B cell (primary cell): ENCODE measurements at regions not wholly inside any gene's neighbourhood (a gene's known extent, or its start where the extent isn't known, plus 50 kb on each side); places are given as distances from the start of the nearest gene placed in this dataset.

Experiments used
- ATAC-seq: fragments of 200-7000 bp; cut with Tn5 transposase; one replicate; pipeline ENCODE4 v1.10.0; 2021; ENCODE audit warnings: low read depth, mild to moderate bottlenecking, moderate number of reproducible peaks, moderate library complexity
- CTCF ChIA-PET: fragments of 350-600 bp; sonication (Branson Sonifier 250); formaldehyde crosslinking; loops from one replicate; lab custom pipeline; 2021; ENCODE audit warnings: antibody characterized with exemption, inconsistent platforms; lab: Charles Lee
- POLR2A ChIA-PET: fragments of 350-600 bp; sonication (Branson Sonifier 250); formaldehyde crosslinking; loops from one replicate; lab custom pipeline; 2021; ENCODE audit warnings: antibody characterized with exemption; lab: Charles Lee
- DNase-seq: peaks from one replicate; pipeline ENCODE4 v3.0.0; 2013
- H2AFZ ChIP-seq: 2 replicates; pipeline ENCODE4 v1.6.1; 2012; ENCODE audit warnings: mild to moderate bottlenecking, low read depth, low read length; ENCODE audit not compliant: insufficient read depth, poor library complexity, severe bottlenecking
- H3K27ac ChIP-seq, 2 donors: 1 replicate in 1 of 2; 2 replicates in 1 of 2; pipeline ENCODE4 v1.5.1; 2012 to 2013; ENCODE audit warnings: low read length in 2 of 2, mild to moderate bottlenecking in 2 of 2, moderate library complexity in 1 of 2
- H3K27me3 ChIP-seq, 4 experiments: fragments of 200-600 bp in 1 of 4; sonication (generic) in 1 of 4; replicated peaks in 1 of 4; 1 replicate in 2 of 4; 2 replicates in 2 of 4; pipeline versions ENCODE4 v1.6.1 to v1.7.0; 2013 to 2016; ENCODE audit warnings: low read length in 3 of 4, mild to moderate bottlenecking in 2 of 4, mixed read lengths in 1 of 4, moderate library complexity in 1 of 4; ENCODE audit not compliant: insufficient read depth in 4 of 4, control insufficient read depth in 3 of 4; ENCODE audit errors: control extremely low read depth in 1 of 4
- H3K36me3 ChIP-seq, 2 experiments: replicated peaks in 1 of 2; 1 replicate in 1 of 2; 2 replicates in 1 of 2; pipeline versions ENCODE4 v1.6.1 to v1.7.1; 2013; ENCODE audit warnings: low read length in 1 of 2; ENCODE audit not compliant: insufficient read depth in 2 of 2, control insufficient read depth in 1 of 2; ENCODE audit errors: control extremely low read depth in 1 of 2, extremely low read depth in 1 of 2
- H3K4me1 ChIP-seq, 2 donors: fragments of 200-600 bp in 1 of 2; sonication (generic) in 1 of 2; 1 replicate in 1 of 2; 2 replicates in 1 of 2; pipeline versions ENCODE4 v1.5.1 to v1.6.1; 2013 to 2017; ENCODE audit warnings: low read length in 2 of 2; ENCODE audit not compliant: control insufficient read depth in 2 of 2, insufficient read depth in 2 of 2
- H3K4me2 ChIP-seq: replicated peaks from 2 replicates; pipeline ENCODE3; 2012; ENCODE audit warnings: mild to moderate bottlenecking, low read depth, low read length; ENCODE audit not compliant: poor library complexity, severe bottlenecking
- H3K4me3 ChIP-seq, 5 experiments: fragments of 200-600 bp in 1 of 5; sonication (generic) in 1 of 5; 1 replicate in 3 of 5; 2 replicates in 2 of 5; pipeline versions ENCODE4 v1.5.1 to v1.7.0; 2011 to 2016; ENCODE audit warnings: low read length in 4 of 5, mild to moderate bottlenecking in 4 of 5, low read depth in 2 of 5, control low read depth in 1 of 5, moderate library complexity in 1 of 5; ENCODE audit not compliant: insufficient read depth in 1 of 5; ENCODE audit errors: control extremely low read depth in 1 of 5, extremely low read depth in 1 of 5
- H3K79me2 ChIP-seq: fragments of 200-600 bp; sonication (generic); one replicate; pipeline ENCODE4 v1.6.0; 2016; ENCODE audit warnings: low read length; ENCODE audit not compliant: control insufficient read depth, insufficient read depth
- H3K9ac ChIP-seq: fragments of 200-600 bp; sonication (generic); 2 replicates; pipeline ENCODE4 v1.6.1; 2017; ENCODE audit warnings: mild to moderate bottlenecking, low read length, moderate library complexity
- H3K9me3 ChIP-seq, 3 donors: one replicate each; pipeline versions ENCODE4 v1.6.1 to v1.7.1; 2013; ENCODE audit warnings: low read length in 2 of 3; ENCODE audit not compliant: control insufficient read depth in 2 of 3, insufficient read depth in 1 of 3; ENCODE audit errors: control extremely low read depth in 1 of 3
- H4K20me1 ChIP-seq: 2 replicates; pipeline ENCODE4 v1.6.0; 2012; ENCODE audit warnings: mild to moderate bottlenecking, low read length; ENCODE audit not compliant: insufficient read depth, control insufficient read depth, poor library complexity, severe bottlenecking
- H3K27ac Mint-ChIP-seq: one replicate; pipeline ENCODE4 v1.8.0; 2021; ENCODE audit warnings: mixed read lengths
- H3K27me3 Mint-ChIP-seq: one replicate; pipeline ENCODE4 v1.8.0; 2021; ENCODE audit warnings: mixed read lengths
- H3K4me1 Mint-ChIP-seq: one replicate; pipeline ENCODE4 v1.8.0; 2021; ENCODE audit warnings: mixed read lengths
- H3K4me3 Mint-ChIP-seq: one replicate; pipeline ENCODE4 v1.8.0; 2021; ENCODE audit warnings: mixed read lengths
- H3K9me3 Mint-ChIP-seq: one replicate; pipeline ENCODE4 v1.8.0; 2022; ENCODE audit warnings: mixed read lengths; ENCODE audit not compliant: insufficient read depth
- CTCF ChIP-seq: fragments of 200-600 bp; IDR thresholded peaks from one replicate; pipeline ENCODE4 v1.8.0; 2022; ENCODE audit warnings: antibody characterized with exemption, mild to moderate bottlenecking
- EZH2 ChIP-seq: IDR thresholded peaks from 2 replicates; pipeline ENCODE4 v1.6.1; 2012; ENCODE audit warnings: borderline replicate concordance, low read depth, mild to moderate bottlenecking, moderate library complexity, low read length; ENCODE audit not compliant: insufficient read depth, poor library complexity, severe bottlenecking
- WGBS: methylation state at CpG from one replicate; pipeline ENCODE4 v1.1.5; 2013; ENCODE audit warnings: missing lambda C conversion rate; ENCODE audit not compliant: insufficient coverage; 5-methylcytosine and 5-hydroxymethylcytosine counted together
- intact Hi-C: fragments of 100-400 bp; cut with micrococcal nuclease; formaldehyde crosslinking; loops from one replicate; pipeline ENCODE4 v1.10.0; 2022

- Histone ChIP-seq H3K4me3 (no peak overlapping the region), H3K27me3 (no peaks in the 10 kb centered on the region), H3K79me2 (no peaks in the 10 kb centered on the region), H3K27ac (no peak overlapping the region), H3K36me3 (no peaks in the 10 kb centered on the region), H3K4me1 (no peaks in the 10 kb centered on the region), H2AFZ (no peak overlapping the region), H3K4me2 (no peak overlapping the region), H3K9ac (no peak overlapping the region), H4K20me1 (no peaks in the 10 kb centered on the region), H3K9me3 (no peaks in the 10 kb centered on the region)
- H3K9me3 Mint-ChIP-seq = no peaks in the 10 kb centered on the region
- H3K4me3 Mint-ChIP-seq = no peak overlapping the region
- CTCF ChIA-PET = no interaction called here
- H3K27me3 Mint-ChIP-seq = no peaks in the 10 kb centered on the region
- POLR2A ChIA-PET = no interaction called here
- intact Hi-C loops = no loop called here
- no peak overlapping the region for H3K27ac Mint-ChIP-seq
- DNase-seq (no peak), ATAC-seq (no peak)
- no peaks in the 10 kb centered on the region for H3K4me1 Mint-ChIP-seq
- TF ChIP-seq EZH2 (no peak), CTCF (no peak)
- WGBS = 58% methylated on average over 2 of the region's 2 CpGs
These were observed 1248.0 kb upstream of the C9orf72 start for GRCh38 chr9:28821240-28821639.

GRCh38 chr9:28824432-28824963, 1251.2 kb upstream of the C9orf72 start:
- ChIA-PET POLR2A (no interaction called here), CTCF (no interaction called here)
- Histone ChIP-seq H3K27ac (no peak overlapping the region), H3K27me3 (no peaks in the 10 kb centered on the region), H2AFZ (no peak overlapping the region), H3K4me1 (no peaks in the 10 kb centered on the region), H3K36me3 (no peaks in the 10 kb centered on the region), H3K79me2 (no peaks in the 10 kb centered on the region), H4K20me1 (no peaks in the 10 kb centered on the region), H3K4me2 (no peak overlapping the region), H3K9me3 (no peaks in the 10 kb centered on the region), H3K9ac (no peak overlapping the region), H3K4me3 (no peak overlapping the region)
- no peaks in the 10 kb centered on the region for H3K4me1 Mint-ChIP-seq
- DNase-seq (no peak), ATAC-seq (no peak)
- intact Hi-C loops = no loop called here
- no peaks in the 10 kb centered on the region for H3K9me3 Mint-ChIP-seq
- TF ChIP-seq EZH2 (no peak), CTCF (no peak)
- no CpG with 5 or more reads among the region's 1 CpG for WGBS
- no peaks in the 10 kb centered on the region for H3K27me3 Mint-ChIP-seq
- no peak overlapping the region for H3K4me3 Mint-ChIP-seq
- no peak overlapping the region for H3K27ac Mint-ChIP-seq
